GDM1 (cell line): ENCODE measurements at regions not wholly inside any gene's neighbourhood (a gene's known extent, or its start where the extent isn't known, plus 50 kb on each side); places are given as distances from the start of the nearest gene placed in this dataset.

ENCODE experiments used
- DNase-seq: peaks from one replicate; lab custom pipeline; 2025; lab: John Stamatoyannopoulos, UW

- no peak for DNase-seq
Observed at GRCh38 chr17:73955616-73956015, 247.9 kb upstream of the RPL38 start.

- no peak for DNase-seq
Observed at GRCh38 chr17:73956169-73956568, 247.3 kb upstream of the RPL38 start.

- DNase-seq, result no peak
Observed at GRCh38 chr17:73956595-73957465, 246.6 kb upstream of the RPL38 start.

- DNase-seq, result no peak
Observed at GRCh38 chr17:73957564-73957963, 245.9 kb upstream of the RPL38 start.

GRCh38 chr17:73958453-73958852 is 245.0 kb upstream of the RPL38 start:
- DNase-seq, result no peak

- no peak for DNase-seq
Observed at GRCh38 chr17:73960469-73960868, 243.0 kb upstream of the RPL38 start.

- DNase-seq, result no peak
Observed at GRCh38 chr17:73962308-73962707, 241.2 kb upstream of the RPL38 start.

GRCh38 chr17:73968680-73969079 is 234.8 kb upstream of the RPL38 start:
- DNase-seq, result no peak

- DNase-seq, result no peak
Observed at GRCh38 chr17:73969956-73970355, 233.5 kb upstream of the RPL38 start.

- DNase-seq, result no peak
Observed at GRCh38 chr17:73971127-73971526, 232.4 kb upstream of the RPL38 start.

- no peak for DNase-seq
Observed at GRCh38 chr17:73972056-73972455, 231.4 kb upstream of the RPL38 start.

GRCh38 chr17:73972901-73973300 is 230.6 kb upstream of the RPL38 start:
- no peak for DNase-seq

GRCh38 chr17:73973586-73974409 is 229.7 kb upstream of the RPL38 start:
- DNase-seq, result no peak

- no peak for DNase-seq
Observed at GRCh38 chr17:73974536-73974935, 228.9 kb upstream of the RPL38 start.

GRCh38 chr17:73976147-73976546 is 227.3 kb upstream of the RPL38 start:
- no peak for DNase-seq

GRCh38 chr17:73976676-73977521 is 226.6 kb upstream of the RPL38 start:
- DNase-seq, result no peak

- DNase-seq, result no peak
Observed at GRCh38 chr17:73980517-73980916, 223.0 kb upstream of the RPL38 start.

GRCh38 chr17:73982871-73983270 is 220.6 kb upstream of the RPL38 start:
- DNase-seq, result no peak

- DNase-seq, result no peak
Observed at GRCh38 chr17:73983621-73984400, 219.7 kb upstream of the RPL38 start.

- peak; percentile 8 for DNase-seq
Observed at GRCh38 chr17:73984941-73985340, 218.5 kb upstream of the RPL38 start.

GRCh38 chr17:73985466-73986015 is 217.9 kb upstream of the RPL38 start:
- DNase-seq, result no peak
